Activated gamma-delta T cell treated with anti-CD3 and anti-CD28 coated beads, Interleukin-2, amount 50 U/mL, for 16 hours (primary cell): ENCODE measurements at regions not wholly inside any gene's neighbourhood (a gene's known extent, or its start where the extent isn't known, plus 50 kb on each side); places are given as distances from the start of the nearest gene placed in this dataset.
"Not testable (repeated sequence)": the region's sequence is repeated elsewhere in the genome, so short reads cannot be mapped to it uniquely, and the experiment has no call there.

Source experiments
- DNase-seq: peaks from one replicate; pipeline ENCODE4 v3.0.0-alpha.2; 2020; ENCODE audit warnings: low read depth

GRCh38 chr15:44817797-44818196, 81.5 kb downstream of the TRIM69 start:
- DNase-seq, result not testable (repeated sequence)

- DNase-seq, result not testable (repeated sequence)
Observed at GRCh38 chr15:44819331-44819987, 83.1 kb downstream of the TRIM69 start.

GRCh38 chr15:44820535-44820934, 84.2 kb downstream of the TRIM69 start:
- not testable (repeated sequence) for DNase-seq

GRCh38 chr15:44820967-44821366, 84.6 kb downstream of the TRIM69 start:
- not testable (repeated sequence) for DNase-seq

- not testable (repeated sequence) for DNase-seq
Observed at GRCh38 chr15:44824277-44825145, 88.2 kb downstream of the TRIM69 start.

- not testable (repeated sequence) for DNase-seq
Observed at GRCh38 chr15:44826583-44826982, 90.3 kb downstream of the TRIM69 start.

- DNase-seq, result not testable (repeated sequence)
Observed at GRCh38 chr15:44828229-44828914, 92.0 kb downstream of the TRIM69 start.

- DNase-seq, result not testable (repeated sequence)
Observed at GRCh38 chr15:44829150-44829549, 92.8 kb downstream of the TRIM69 start.

- DNase-seq, result not testable (repeated sequence)
Observed at GRCh38 chr15:44830692-44831408, 94.5 kb downstream of the TRIM69 start.

- not testable (repeated sequence) for DNase-seq
Observed at GRCh38 chr15:44831409-44831741, 95.0 kb downstream of the TRIM69 start.

- DNase-seq, result not testable (repeated sequence)
Observed at GRCh38 chr15:44832133-44832532, 95.8 kb downstream of the TRIM69 start.

GRCh38 chr15:44833081-44833480, 96.8 kb downstream of the TRIM69 start:
- DNase-seq, result not testable (repeated sequence)

- DNase-seq, result not testable (repeated sequence)
Observed at GRCh38 chr15:44833761-44834160, 97.4 kb downstream of the TRIM69 start.

GRCh38 chr15:44835082-44835481, 98.8 kb downstream of the TRIM69 start:
- DNase-seq, result not testable (repeated sequence)

GRCh38 chr15:44836094-44836493, 99.8 kb downstream of the TRIM69 start:
- no peak for DNase-seq

GRCh38 chr15:44838929-44839328, 102.6 kb downstream of the TRIM69 start:
- not testable (repeated sequence) for DNase-seq

GRCh38 chr15:44841762-44842161, 105.4 kb downstream of the TRIM69 start:
- not testable (repeated sequence) for DNase-seq

GRCh38 chr15:44842883-44843282, 106.6 kb downstream of the TRIM69 start:
- DNase-seq, result not testable (repeated sequence)

- not testable (repeated sequence) for DNase-seq
Observed at GRCh38 chr15:44844936-44845335, 108.6 kb downstream of the TRIM69 start.

GRCh38 chr15:44846156-44846555, 109.8 kb downstream of the TRIM69 start:
- DNase-seq, result not testable (repeated sequence)

GRCh38 chr15:44847555-44847954, 108.9 kb upstream of the TERB2 start:
- not testable (repeated sequence) for DNase-seq

- not testable (repeated sequence) for DNase-seq
Observed at GRCh38 chr15:44848859-44849258, 107.6 kb upstream of the TERB2 start.
